ENCODE measurements at regions not wholly inside any gene's neighbourhood (a gene's known extent, or its start where the extent isn't known, plus 50 kb on each side); places are given as distances from the start of the nearest gene placed in this dataset.
"Not testable (repeated sequence)": the region's sequence is repeated elsewhere in the genome, so short reads cannot be mapped to it uniquely, and the experiment has no call there.

GRCh38 chr13:81080911-81081454 is 740.1 kb upstream of the SPRY2 start:
- no peak for FAIRE-seq

GRCh38 chr13:81078048-81078447 is 737.1 kb upstream of the SPRY2 start:
- FAIRE-seq, result no peak

DNA sequence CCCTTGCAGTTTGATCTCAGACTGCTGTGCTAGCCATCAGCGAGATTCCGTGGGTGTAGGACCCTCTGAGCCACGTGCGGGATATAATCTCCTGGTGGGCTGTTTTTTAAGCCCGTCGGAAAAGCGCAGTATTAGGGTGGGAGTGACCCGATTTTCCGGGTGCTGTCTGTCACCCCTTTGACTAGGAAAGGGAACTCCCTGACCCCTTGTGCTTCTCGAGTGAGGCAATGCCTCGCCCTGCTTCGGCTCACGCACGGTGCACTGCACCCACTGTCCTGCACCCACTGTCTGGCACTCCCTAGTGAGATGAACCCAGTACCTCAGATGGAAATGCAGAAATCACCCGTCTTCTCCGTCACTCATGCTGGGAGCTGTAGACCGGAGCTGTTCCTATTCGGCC is 728.9 kb upstream of the SPRY2 start:
- FAIRE-seq, result not testable (repeated sequence)

- FAIRE-seq, result no peak
Measured at GRCh38 chr13:81058916-81059290, 718.0 kb upstream of the SPRY2 start.

DNA sequence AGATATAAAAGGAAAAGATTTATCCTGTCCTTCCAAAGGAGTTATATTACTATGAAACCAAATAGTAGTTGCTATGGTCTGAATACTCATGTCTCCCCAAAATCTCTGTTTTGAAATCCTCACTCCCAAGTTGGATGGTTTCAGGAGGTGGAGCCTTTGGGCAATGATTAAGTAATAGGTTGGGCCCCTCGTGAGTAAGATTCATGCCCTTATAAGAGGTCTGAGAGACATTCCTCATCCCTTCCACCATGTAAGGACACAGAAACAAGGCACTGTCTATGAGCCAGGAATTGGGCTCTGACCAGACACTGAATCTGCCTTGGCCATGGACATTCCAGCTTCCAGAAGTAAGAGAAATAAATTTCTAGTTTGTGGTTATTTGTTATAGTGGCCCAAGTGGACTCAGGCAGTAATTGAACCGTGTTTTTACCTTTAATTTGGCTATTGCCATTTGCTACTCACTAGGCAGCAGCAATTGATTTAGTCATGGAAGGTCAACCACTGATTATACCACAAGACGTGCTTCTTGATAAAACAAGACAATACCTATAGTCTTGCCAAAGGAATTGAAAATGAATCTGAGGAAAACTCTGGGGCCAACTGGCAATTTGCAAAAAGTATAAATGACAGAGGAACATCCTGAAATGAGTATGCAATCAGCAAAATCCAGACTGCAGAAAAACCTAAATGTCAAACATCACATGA is 717.4 kb upstream of the SPRY2 start:
- FAIRE-seq, result no peak

- FAIRE-seq, result no peak
Measured at GRCh38 chr13:81051873-81052272, 710.9 kb upstream of the SPRY2 start.

GRCh38 chr13:81048026-81048461 is 707.1 kb upstream of the SPRY2 start:
- FAIRE-seq, result no peak

DNA sequence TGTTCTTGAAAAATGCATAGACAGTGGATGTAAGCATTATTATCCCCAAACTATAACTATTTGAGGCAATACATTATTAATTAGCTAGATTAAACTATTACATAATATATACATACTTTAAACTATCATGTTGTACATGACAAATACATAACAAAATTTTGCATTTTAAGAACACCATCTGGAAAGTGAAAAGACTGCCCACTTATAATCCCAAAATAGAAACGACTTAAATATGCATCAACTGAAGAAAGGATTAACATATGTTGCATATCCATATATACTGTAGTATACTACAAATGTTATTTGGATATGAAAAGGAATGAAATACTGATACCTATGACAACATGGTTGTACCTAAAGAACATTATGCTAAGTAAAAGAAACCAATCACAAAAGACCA is 700.8 kb upstream of the SPRY2 start:
- no peak for FAIRE-seq

DNA sequence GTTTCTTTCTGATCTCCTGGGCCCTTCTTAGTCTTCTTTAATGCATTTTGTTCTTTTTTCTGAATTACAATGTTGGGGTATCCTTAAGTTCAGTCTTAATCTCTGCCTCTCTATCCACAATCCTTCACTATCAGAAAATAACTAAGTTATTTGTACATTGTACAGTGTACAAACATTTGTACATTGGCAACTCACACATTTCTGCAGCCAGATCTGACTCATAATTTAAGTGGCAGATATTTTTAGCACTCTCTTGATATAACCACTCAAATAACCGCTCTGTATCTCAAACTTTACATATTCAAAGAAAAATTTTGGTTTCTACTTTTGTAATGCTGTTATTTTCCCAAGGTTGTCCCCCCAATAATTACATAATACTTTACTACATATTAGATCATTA is 691.1 kb upstream of the SPRY2 start:
- FAIRE-seq, result no peak

DNA sequence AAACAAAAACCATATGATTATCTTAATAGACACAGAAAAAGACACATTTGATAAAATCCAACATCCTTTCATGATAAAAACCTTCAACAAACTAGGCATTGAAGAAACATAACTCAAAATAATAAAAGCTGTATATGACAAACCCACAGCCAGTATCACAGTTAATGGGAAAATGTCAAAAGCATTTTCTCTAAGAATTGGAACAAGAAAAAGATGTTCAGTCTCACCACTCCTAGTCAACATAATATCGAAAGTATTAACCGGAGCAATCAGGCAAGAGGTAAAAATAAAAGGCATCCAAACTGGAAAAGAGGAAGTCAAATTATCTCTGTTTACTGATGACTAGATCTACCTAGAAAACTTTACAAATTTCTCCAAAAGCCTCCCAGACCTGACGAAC is 684.2 kb upstream of the SPRY2 start:
- FAIRE-seq, result no peak

- no peak for FAIRE-seq
Measured at GRCh38 chr13:81021284-81021840, 680.4 kb upstream of the SPRY2 start.

- no peak for FAIRE-seq
Measured at GRCh38 chr13:81020010-81020409, 679.1 kb upstream of the SPRY2 start.

- no peak for FAIRE-seq
Measured at GRCh38 chr13:81018936-81019335, 678.0 kb upstream of the SPRY2 start.

DNA sequence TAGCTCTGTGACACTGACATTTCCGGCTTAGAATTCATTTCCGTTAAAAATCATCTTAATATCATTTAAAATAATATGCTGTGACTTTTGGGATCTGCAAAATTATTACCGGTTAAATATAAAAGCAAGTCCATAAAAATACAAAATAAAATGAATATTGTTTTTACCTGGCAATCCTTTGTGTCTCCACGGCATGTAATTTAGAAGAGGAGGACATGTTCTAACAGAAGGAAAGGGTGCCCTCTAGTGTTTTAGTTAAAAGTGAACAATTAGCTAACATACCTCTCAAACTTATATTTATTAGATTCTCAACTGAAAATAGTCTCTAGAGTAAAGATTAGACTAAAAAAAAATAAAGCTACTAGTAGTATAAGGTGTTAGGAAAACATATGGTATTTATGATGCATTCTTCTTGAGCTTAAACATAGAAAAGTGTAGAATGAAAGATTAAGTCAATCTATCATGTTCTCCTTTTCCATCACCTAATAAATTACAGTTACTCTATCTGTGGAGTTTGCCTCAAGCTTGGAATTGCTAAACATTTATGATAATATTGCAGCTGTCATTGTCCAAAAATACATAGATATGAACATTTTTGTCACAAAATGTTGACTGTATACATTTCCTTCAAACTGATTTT is 676.7 kb upstream of the SPRY2 start:
- peak; percentile 96 for FAIRE-seq

DNA sequence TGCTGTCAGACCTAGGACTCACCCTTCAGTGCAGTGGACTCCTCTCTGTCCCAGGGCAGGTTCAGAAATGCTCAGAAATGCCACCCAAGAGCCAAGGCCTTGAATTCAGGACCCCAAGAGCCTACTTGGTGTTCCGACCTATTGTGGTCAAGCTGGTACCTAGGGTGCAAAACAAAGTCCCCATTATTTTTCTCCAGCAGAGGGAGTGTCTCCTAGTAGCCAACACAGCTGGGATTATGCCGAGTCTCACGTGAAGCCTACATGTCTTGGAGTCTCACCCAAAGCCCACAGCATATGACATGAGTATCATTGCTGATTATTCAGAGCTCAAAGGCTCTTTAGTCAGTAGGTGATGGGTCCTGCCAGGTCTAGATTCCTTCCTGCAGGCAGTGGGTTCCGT is 671.1 kb upstream of the SPRY2 start:
- FAIRE-seq, result no peak

- no peak for FAIRE-seq
Measured at GRCh38 chr13:81001828-81002385, 661.0 kb upstream of the SPRY2 start.

DNA sequence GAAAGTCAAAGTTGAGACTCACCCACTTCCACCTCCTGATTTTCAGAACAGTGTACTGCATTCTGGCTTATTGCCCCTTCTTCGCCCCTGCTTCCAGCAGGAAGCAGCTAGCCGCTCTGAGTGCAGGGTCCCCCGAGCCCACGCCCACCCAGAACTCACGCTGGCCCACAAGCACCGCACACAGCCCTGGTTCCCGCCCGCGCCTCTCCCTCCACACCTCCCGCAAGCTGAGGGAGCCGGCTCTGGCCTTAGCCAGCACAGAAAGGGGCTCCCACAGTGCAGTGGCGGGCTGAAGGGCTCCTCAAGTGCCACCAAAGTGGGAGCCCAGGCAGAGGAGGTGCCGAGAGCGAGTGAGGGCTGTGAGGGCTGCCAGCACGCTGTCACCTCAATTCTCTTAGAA is 657.7 kb upstream of the SPRY2 start:
- not testable (repeated sequence) for FAIRE-seq

DNA sequence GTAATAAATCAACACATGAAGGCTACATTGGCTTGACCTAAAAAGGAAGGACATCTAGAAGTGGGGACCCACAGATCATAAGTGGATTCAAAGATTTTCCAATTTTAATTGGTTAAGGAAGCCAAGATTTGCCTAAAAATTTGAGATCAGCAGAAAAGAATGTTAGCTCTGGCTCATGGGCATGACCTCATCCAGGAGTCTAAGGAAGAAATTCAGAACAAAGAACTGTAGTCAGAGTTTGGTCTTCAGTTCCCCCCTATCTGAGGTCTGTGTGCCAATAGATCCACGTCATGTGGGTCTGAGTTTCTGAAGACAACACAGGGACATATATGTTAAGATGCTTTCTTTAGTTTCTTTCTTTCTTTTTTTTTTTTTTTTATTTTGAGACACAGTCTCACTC is 648.8 kb upstream of the SPRY2 start:
- no peak for FAIRE-seq

DNA sequence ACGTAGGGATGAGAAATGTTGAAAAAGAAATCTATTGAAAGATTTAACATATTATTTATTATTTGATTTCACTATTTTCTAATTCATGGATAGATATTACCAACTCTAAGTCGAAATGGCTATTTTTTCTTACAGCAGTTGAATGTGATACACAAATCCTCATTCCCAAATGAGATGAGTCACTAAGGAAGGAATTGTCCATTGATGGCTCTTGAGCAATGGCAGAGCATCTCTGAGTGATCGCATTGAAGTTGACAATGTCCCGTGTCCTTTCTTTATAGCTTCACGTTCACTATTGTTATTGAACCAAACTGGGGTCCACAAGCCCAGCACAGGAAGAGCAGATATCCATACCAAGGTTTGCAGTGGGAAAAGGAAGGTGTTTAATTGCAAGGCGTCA is 648.3 kb upstream of the SPRY2 start:
- no peak for FAIRE-seq

- FAIRE-seq, result no peak
Measured at GRCh38 chr13:80988391-80989151, 647.6 kb upstream of the SPRY2 start.

- peak; percentile 91 for FAIRE-seq
Measured at GRCh38 chr13:80979035-80979641, 638.2 kb upstream of the SPRY2 start.

GRCh38 chr13:80977168-80977567 is 636.2 kb upstream of the SPRY2 start:
- no peak for FAIRE-seq

- FAIRE-seq, result no peak
Measured at GRCh38 chr13:80975903-80976302, 635.0 kb upstream of the SPRY2 start.

All from A204.1 (cell line).